IPS-18c (cell line): ENCODE measurements at regions not wholly inside any gene's neighbourhood (a gene's known extent, or its start where the extent isn't known, plus 50 kb on each side); places are given as distances from the start of the nearest gene placed in this dataset.
"Not testable (repeated sequence)": the region's sequence is repeated elsewhere in the genome, so short reads cannot be mapped to it uniquely, and the experiment has no call there.

ENCODE experiments used
- H3K4me3 ChIP-seq: 2 replicates; pipeline ENCODE4 v1.7.0; 2013; ENCODE audit warnings: low read depth, mild to moderate bottlenecking, low read length, moderate library complexity; ENCODE audit not compliant: insufficient read depth
- H3K9me3 ChIP-seq: one replicate; pipeline ENCODE4 v1.6.1; 2013; ENCODE audit warnings: mild to moderate bottlenecking, low read length, moderate library complexity; ENCODE audit not compliant: control insufficient read depth, insufficient read depth

- no peaks in the 10 kb centered on the region for H3K9me3 ChIP-seq
- H3K4me3 ChIP-seq = no peak overlapping the region
Measured at GRCh38 chr6:40841721-40842120, 197.3 kb downstream of the UNC5CL start.

DNA sequence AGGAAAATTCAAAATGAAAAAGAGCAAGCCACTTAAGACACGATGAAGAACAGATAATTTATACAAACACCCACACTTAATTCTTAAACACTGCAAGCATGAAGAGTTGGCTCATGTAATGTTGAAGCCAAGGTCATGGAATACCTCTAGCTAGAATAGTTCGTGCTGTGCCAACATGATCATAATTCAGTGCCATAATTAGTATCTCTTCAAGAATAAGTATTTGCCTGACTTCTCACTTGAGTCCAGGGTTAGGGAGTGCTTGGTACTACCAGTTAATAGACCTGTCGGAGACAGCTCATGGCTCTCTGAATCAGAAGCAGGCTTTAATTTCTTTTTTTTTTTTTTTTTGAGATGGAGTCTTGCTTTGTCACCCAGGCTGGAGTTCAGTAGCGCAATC is 206.3 kb downstream of the UNC5CL start:
- Histone ChIP-seq H3K9me3 (no peaks in the 10 kb centered on the region), H3K4me3 (no peak overlapping the region)

DNA sequence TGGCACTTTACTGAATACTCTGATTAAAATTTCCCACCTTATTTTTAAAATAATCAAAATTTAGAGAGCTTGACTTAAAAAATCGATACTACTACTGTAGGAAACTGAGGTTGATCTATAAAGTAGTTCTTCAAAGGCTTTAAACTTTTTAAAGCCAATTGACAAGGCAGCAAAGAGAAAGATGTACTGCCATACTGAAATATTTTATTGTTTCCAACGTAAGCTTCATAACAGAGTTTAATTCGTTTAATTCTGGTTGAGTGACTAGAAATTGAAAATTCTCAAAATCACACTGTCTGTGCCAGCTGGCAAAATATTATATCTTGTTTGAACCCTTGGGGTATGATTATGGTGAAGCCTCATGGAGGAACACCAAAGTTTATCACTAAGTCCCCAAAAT is 207.6 kb downstream of the UNC5CL start:
- H3K9me3 ChIP-seq = no peaks in the 10 kb centered on the region

GRCh38 chr6:40825102-40825501 is 213.9 kb downstream of the UNC5CL start:
- no peaks in the 10 kb centered on the region for H3K9me3 ChIP-seq
- no peak overlapping the region for H3K4me3 ChIP-seq

More for the DNA sequence above, 207.6 kb downstream of the UNC5CL start:
- H3K4me3 ChIP-seq = no peak overlapping the region

DNA sequence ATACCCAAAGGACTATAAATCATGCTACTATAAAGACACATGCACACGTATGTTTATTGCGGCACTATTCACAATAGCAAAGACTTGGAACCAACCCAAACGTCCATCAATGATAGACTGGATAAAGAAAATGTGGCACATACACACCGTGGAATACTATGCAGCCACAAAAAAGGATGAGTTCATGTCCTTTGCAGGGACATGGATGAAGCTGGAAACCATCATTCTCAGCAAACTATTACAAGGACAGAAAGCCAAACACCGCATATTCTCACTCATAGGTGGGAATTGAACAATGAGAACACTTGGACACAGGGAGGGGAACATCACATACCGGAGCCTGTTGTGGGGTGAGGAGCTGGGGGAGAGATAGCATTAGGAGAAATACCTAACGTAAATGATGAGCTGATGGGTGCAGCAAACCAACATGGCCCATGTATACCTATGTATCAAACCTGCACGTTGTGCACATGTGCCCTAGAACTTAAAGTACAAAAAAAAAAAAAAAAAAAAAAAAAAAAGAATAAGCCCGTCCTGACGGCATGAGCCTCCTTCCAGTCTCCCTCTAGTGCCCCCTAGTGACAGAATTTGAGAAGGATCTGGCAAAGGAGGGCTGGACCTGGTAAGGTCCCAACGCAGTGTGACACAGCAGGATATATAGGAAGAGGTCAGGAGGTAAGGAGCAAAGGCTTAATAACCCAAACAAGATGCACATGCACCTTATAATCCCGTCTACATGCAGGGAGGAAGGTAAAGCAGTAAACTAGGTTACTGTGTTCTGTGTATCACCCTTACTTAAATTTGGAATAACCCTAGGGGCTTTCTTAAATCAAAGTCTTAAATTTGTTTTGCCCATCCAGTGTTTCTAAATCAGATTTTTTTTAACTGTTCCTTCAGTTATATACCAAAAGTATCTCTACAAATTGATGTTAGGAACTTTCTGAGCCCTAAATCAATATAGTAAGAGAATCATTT is 214.8 kb downstream of the UNC5CL start:
- H3K4me3 ChIP-seq, H3K9me3 ChIP-seq: not testable (repeated sequence)

GRCh38 chr6:40822619-40823018 is 216.4 kb downstream of the UNC5CL start:
- H3K9me3 ChIP-seq = no peaks in the 10 kb centered on the region
- no peak overlapping the region for H3K4me3 ChIP-seq

GRCh38 chr6:40819182-40819834 is 219.7 kb downstream of the UNC5CL start:
- no peak overlapping the region for H3K4me3 ChIP-seq
- no peaks in the 10 kb centered on the region for H3K9me3 ChIP-seq

DNA sequence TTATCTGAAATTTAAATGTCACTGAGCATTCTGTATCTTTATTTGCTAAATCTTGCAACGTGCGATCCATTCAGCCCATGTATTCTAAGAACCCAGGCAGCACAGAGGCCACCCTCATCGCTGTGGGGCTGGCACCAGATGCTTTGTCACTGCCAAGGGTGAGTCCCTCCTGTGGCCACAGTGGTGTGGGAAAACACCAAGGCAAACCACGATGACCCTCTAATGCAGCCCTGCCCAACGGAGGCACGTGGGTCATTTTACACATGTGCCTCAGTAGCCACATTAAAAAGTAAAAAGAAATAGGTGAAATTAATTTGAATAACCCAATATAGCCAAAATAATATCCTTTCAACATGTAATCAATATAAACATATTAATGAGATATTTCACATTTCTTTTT is 221.7 kb downstream of the UNC5CL start:
- Histone ChIP-seq H3K9me3 (no peaks in the 10 kb centered on the region), H3K4me3 (no peak overlapping the region)

DNA sequence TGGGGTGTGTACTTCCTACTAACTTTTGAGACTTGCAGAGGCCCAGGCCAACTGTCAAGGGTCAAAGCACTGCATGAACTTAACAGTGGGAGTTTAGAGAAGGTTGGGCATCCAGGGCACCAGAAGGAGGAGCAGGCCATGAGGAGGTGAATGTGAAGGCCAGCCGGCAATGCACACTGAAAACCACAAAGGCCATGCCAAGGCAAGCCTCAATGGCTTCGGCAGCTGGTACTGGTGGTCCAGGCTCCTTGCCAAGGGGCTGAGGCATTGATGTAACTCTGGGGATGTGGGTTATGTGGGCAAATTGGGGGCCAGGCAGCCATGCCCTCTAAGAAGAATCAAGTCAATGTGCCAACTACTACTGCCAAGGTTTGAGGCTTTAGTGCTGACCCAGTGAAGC is 222.4 kb downstream of the UNC5CL start:
- Histone ChIP-seq H3K4me3 (no peak overlapping the region), H3K9me3 (no peaks in the 10 kb centered on the region)

DNA sequence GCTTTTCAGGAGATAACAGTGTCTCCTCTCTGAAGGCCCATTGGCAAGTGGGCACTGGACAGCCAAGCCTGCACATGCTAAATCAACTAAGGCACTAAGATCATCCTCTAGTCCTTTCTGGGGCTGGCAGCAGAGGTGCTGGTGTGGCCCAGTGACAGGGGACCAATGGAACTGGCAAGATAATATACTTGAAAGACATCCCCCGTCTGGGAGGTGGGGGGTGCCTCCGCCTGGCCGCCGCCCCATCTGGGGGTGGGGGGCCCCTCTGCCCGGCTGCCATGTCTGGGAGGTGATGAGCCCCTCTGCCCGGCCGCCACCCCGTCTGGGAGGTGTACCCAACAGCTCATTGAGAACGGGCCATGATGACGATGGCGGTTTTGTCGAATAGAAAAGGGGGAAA is 223.3 kb downstream of the UNC5CL start:
- Histone ChIP-seq H3K4me3 (no peak overlapping the region), H3K9me3 (no peaks in the 10 kb centered on the region)

GRCh38 chr6:40810171-40810570 is 223.0 kb upstream of the LRFN2 start:
- no peak overlapping the region for H3K4me3 ChIP-seq
- H3K9me3 ChIP-seq = no peaks in the 10 kb centered on the region

DNA sequence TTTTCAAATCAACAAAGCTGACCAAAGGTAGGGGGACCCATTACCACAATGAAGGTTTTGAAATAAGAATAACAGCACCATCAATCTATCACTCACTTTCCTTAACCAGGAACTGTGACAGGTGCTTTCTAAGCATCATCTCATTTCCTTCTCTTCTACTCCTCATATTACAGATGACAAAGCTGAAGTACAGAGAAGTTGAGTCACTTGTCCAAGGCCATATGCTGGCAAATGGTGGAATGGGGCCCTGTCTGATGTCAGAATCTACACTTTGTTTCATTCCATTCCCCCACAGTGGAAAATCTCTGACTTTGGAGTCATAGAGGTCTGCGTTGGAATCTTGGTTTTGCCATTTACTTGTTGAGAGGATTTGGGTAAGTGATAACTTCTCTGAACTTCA is 222.5 kb upstream of the LRFN2 start:
- no peak overlapping the region for H3K4me3 ChIP-seq
- no peaks in the 10 kb centered on the region for H3K9me3 ChIP-seq

- no peak overlapping the region for H3K4me3 ChIP-seq
- H3K9me3 ChIP-seq = no peaks in the 10 kb centered on the region
Measured at GRCh38 chr6:40807484-40807883, 220.3 kb upstream of the LRFN2 start.

GRCh38 chr6:40806256-40806864 is 219.2 kb upstream of the LRFN2 start:
- Histone ChIP-seq H3K4me3 (no peak overlapping the region), H3K9me3 (no peaks in the 10 kb centered on the region)

GRCh38 chr6:40805336-40805735 is 218.2 kb upstream of the LRFN2 start:
- Histone ChIP-seq H3K9me3 (no peaks in the 10 kb centered on the region), H3K4me3 (no peak overlapping the region)

DNA sequence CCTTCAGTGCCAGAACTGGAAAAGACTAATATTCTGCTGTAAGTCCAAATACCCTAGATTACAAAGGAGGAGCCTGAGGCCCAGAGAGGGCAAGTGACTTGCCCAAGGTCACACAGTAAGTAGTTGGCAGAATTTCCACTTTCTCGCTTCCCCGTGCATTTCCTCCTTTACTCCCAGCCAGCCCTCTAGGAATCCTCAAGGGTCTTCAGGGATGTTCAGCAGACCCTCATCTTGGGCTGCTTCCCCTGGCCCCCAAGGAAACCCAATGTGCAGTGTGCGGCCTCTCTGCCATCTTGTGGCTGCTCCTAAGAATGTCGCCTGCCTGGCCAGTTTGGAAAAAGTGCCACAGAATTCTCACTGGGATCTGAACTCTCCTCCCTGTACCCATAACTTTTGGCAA is 217.7 kb upstream of the LRFN2 start:
- no peaks in the 10 kb centered on the region for H3K9me3 ChIP-seq
- H3K4me3 ChIP-seq = no peak overlapping the region

DNA sequence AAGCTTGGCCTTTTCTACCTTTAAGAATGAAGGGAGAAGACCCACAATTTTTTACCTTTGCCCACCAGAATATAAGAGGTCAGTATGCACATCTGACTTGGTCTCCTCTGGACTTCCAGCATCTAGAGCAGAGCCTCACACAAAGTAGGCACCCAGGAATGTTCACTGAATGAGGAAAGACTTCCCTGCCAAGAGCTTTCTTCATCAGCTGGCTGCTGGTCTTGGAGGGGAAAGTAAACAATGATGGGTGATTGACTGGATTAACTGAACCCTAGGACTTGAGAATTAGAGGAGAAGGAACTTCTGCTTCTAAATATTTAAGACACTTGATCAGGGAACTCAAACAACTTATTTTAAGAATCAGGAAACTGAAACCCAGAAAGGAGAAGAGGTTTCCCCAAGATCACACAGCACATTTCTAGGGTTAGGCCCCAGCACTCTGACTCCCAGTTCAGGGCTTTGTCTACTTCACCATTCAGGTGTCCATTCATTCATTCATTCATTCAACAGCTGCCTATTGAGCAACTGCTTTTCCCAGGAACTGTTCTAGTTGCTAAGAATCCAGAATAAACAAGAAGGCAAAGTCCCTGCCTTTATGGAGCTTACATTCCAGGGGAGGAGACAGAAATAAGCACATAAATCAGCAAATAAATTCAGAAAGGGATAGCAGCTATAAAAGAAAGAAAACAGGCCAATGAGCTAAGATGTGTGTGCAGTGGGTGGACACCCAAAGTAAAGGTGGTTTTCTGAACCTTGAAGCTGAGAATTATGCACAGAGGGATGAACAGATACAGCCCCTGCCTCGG is 216.9 kb upstream of the LRFN2 start:
- Histone ChIP-seq H3K4me3 (no peak overlapping the region), H3K9me3 (no peaks in the 10 kb centered on the region)
